ENCODE measurements at regions not wholly inside any gene's neighbourhood (a gene's known extent, or its start where the extent isn't known, plus 50 kb on each side); places are given as distances from the start of the nearest gene placed in this dataset.

DNA sequence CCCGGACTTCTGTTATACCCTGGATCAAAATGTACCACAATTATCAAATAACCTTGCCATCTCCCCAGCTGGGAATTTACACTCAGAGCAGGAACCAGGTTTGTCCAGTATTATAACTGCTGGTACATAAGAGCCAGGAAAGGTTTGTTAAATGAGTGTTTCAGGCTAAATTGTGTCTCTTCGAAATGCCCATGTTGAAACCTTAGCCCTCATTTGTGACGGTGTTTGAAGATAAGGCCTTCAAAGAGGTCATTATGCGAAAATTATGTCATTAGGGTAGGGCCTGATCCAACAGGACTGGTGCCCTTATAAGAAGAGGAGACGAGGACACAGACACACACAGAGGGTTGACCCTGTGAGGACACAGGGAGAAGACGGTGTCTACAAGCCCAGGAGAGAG lies 73.5 kb upstream of the DHRSX start:
- TF ChIP-seq, protein P1, sequence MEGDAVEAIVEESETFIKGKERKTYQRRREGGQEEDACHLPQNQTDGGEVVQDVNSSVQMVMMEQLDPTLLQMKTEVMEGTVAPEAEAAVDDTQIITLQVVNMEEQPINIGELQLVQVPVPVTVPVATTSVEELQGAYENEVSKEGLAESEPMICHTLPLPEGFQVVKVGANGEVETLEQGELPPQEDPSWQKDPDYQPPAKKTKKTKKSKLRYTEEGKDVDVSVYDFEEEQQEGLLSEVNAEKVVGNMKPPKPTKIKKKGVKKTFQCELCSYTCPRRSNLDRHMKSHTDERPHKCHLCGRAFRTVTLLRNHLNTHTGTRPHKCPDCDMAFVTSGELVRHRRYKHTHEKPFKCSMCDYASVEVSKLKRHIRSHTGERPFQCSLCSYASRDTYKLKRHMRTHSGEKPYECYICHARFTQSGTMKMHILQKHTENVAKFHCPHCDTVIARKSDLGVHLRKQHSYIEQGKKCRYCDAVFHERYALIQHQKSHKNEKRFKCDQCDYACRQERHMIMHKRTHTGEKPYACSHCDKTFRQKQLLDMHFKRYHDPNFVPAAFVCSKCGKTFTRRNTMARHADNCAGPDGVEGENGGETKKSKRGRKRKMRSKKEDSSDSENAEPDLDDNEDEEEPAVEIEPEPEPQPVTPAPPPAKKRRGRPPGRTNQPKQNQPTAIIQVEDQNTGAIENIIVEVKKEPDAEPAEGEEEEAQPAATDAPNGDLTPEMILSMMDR (IDR thresholded peaks at IDR 0.05) = no peak
- TF ChIP-seq EP300 (IDR thresholded peaks at IDR 0.05) (no peak), POLR2A (IDR thresholded peaks at IDR 0.05) (no peak)
